OCI-LY1 (cell line): ENCODE measurements at regions not wholly inside any gene's neighbourhood (a gene's known extent, or its start where the extent isn't known, plus 50 kb on each side); places are given as distances from the start of the nearest gene placed in this dataset.

Source experiments
- H2AFZ ChIP-seq: fragments of 200-600 bp; sonication (generic), shearing (Covaris generic); 2 replicates; pipeline ENCODE4 v1.6.0; 2014; ENCODE audit warnings: antibody characterized with exemption, mild to moderate bottlenecking, low read length
- H3F3A ChIP-seq: fragments of 200-600 bp; sonication (generic), shearing (Covaris generic); 2 replicates; pipeline ENCODE4 v1.6.0; 2014; ENCODE audit warnings: mild to moderate bottlenecking, antibody characterized with exemption, low read length, moderate library complexity; ENCODE audit not compliant: insufficient read depth
- H3K27ac ChIP-seq: fragments of 200-600 bp; sonication (generic); 2 replicates; pipeline ENCODE4 v1.5.1; 2014; ENCODE audit warnings: low read length, mixed run types, mild to moderate bottlenecking, low read depth; ENCODE audit not compliant: poor library complexity, severe bottlenecking
- H3K27me3 ChIP-seq: fragments of 200-600 bp; sonication (generic); 2 replicates; pipeline ENCODE4 v1.6.0; 2014; ENCODE audit warnings: antibody characterized with exemption, mild to moderate bottlenecking, low read length, moderate library complexity; ENCODE audit not compliant: insufficient read depth
- H3K36me3 ChIP-seq: fragments of 200-600 bp; sonication (generic); 2 replicates; pipeline ENCODE4 v1.6.1; 2014; ENCODE audit warnings: mild to moderate bottlenecking, antibody characterized with exemption, low read length, moderate library complexity, mixed read lengths; ENCODE audit not compliant: insufficient read depth
- H3K4me1 ChIP-seq: fragments of 200-600 bp; sonication (generic); 2 replicates; pipeline ENCODE4 v1.5.1; 2014; ENCODE audit warnings: mild to moderate bottlenecking, low read length, moderate library complexity; ENCODE audit not compliant: insufficient read depth, severe bottlenecking
- H3K4me2 ChIP-seq: fragments of 200-600 bp; sonication (generic), shearing (Covaris generic); 2 replicates; pipeline ENCODE4 v1.6.1; 2014; ENCODE audit warnings: low read length
- H3K4me3 ChIP-seq: fragments of 200-600 bp; sonication (generic); 2 replicates; pipeline ENCODE4 v1.5.1; 2014; ENCODE audit warnings: low read length, low read depth, mild to moderate bottlenecking, mixed read lengths; ENCODE audit not compliant: poor library complexity, severe bottlenecking
- H3K79me2 ChIP-seq: fragments of 200-600 bp; shearing (Covaris generic); 2 replicates; pipeline ENCODE4 v1.6.1; 2016; ENCODE audit warnings: mixed run types, low read length, mixed read lengths; ENCODE audit not compliant: insufficient read depth
- H3K9ac ChIP-seq: fragments of 200-600 bp; sonication (generic), shearing (Covaris generic); 2 replicates; pipeline ENCODE4 v1.6.1; 2014; ENCODE audit warnings: mild to moderate bottlenecking, low read length, mixed read lengths
- H3K9me2 ChIP-seq: fragments of 200-600 bp; sonication (generic), shearing (Covaris generic); 2 replicates; pipeline ENCODE4 v1.6.1; 2014; ENCODE audit warnings: low read depth, mild to moderate bottlenecking, low read length, mixed read lengths
- H3K9me3 ChIP-seq: fragments of 200-600 bp; shearing (Covaris generic); 2 replicates; pipeline ENCODE4 v1.6.1; 2014; ENCODE audit warnings: low read length, mixed read lengths
- H4K20me1 ChIP-seq: fragments of 200-600 bp; sonication (generic), shearing (Covaris generic); 2 replicates; pipeline ENCODE4 v1.6.0; 2016; ENCODE audit warnings: mild to moderate bottlenecking, low read length; ENCODE audit not compliant: insufficient read depth
- EZH2 ChIP-seq: fragments of 200-600 bp; sonication (generic), shearing (Covaris generic); IDR thresholded peaks from 2 replicates; pipeline ENCODE4 v1.8.0; 2017; ENCODE audit warnings: borderline replicate concordance, mixed run types, mild to moderate bottlenecking, antibody characterized with exemption, low read length, moderate library complexity, mixed read lengths
- TF ChIP-seq, protein P1 (sequence below): fragments of 200-600 bp; sonication (generic), shearing (Covaris generic); IDR thresholded peaks from 2 replicates; pipeline ENCODE4 v1.5.1; 2017; ENCODE audit warnings: mild to moderate bottlenecking, antibody characterized with exemption, low read length, moderate library complexity, mixed read lengths

DNA sequence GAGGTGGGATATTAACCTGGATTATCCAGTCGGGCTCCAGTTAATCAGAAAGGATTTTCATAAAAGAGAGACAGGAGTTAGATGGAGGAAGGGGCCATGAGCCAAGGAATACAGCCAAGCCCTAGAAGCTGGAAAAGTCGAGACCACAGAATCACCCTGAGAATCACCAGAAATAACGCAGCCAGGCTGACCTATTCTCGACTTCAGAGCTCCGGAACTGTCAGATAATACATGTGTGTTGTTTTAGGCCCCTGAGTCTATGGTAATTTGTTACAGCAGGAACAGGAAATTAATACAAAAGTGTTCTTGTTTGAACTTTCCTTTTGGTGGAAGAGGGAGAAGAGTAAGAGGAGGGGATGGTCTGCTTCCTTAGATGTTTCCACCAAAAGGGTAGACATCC is 208.1 kb downstream of the JCAD start:
- Histone ChIP-seq H2AFZ (no peak overlapping the region), H3K36me3 (no peaks in the 10 kb centered on the region), H3K9me3 (no peaks in the 10 kb centered on the region), H3K79me2 (no peaks in the 10 kb centered on the region), H3K9me2 (no peaks in the 10 kb centered on the region), H3K4me2 (no peak overlapping the region), H3K4me1 (no peaks in the 10 kb centered on the region), H3K27ac (no peak overlapping the region), H3K4me3 (no peak overlapping the region), H3F3A (no peaks in the 10 kb centered on the region), H4K20me1 (no peaks in the 10 kb centered on the region), H3K27me3 (no peaks in the 10 kb centered on the region), H3K9ac (no peak overlapping the region)
- no peak for TF ChIP-seq EZH2
- TF ChIP-seq, protein P1, sequence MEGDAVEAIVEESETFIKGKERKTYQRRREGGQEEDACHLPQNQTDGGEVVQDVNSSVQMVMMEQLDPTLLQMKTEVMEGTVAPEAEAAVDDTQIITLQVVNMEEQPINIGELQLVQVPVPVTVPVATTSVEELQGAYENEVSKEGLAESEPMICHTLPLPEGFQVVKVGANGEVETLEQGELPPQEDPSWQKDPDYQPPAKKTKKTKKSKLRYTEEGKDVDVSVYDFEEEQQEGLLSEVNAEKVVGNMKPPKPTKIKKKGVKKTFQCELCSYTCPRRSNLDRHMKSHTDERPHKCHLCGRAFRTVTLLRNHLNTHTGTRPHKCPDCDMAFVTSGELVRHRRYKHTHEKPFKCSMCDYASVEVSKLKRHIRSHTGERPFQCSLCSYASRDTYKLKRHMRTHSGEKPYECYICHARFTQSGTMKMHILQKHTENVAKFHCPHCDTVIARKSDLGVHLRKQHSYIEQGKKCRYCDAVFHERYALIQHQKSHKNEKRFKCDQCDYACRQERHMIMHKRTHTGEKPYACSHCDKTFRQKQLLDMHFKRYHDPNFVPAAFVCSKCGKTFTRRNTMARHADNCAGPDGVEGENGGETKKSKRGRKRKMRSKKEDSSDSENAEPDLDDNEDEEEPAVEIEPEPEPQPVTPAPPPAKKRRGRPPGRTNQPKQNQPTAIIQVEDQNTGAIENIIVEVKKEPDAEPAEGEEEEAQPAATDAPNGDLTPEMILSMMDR: no peak

DNA sequence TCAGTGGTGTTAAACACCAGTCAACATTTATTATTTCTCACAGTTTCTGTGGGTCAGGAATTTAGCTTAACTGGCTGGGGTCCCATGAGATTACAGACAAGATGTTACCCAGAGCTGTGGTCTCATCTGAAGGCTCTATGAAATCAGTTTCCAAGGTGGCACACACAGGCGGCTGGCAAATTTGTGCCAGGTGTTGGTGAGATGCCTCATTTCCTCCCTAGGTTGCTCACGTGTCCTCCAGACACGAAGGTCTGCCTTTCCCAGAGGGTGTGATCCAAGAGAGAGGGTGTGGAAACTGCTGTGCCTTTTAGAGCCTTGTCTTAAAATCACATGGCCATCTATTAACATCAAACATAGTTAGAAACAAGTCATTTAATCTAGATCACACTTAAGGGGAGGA is 209.0 kb downstream of the JCAD start:
- no peak overlapping the region for H3K9ac ChIP-seq

DNA sequence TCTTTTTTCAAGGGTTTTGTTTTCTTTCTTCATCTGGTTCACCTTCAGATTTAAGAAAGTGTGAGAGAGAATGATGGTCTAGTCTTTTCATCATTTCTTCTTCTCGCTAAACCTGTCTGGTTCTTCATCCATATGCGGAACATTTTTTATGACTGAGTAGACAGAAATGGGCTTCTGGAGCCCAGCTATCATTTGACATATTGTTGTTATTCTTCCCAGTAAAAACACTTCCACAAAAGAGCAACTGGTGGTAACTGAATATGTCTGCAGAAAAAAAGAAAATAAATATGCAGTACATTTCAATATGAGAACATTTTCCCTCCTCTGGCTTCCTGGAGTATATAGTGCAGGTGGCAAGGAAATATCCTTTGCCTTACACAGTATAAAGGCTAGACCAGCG is 209.5 kb downstream of the JCAD start:
- TF ChIP-seq, protein P1: no peak
- no peak for TF ChIP-seq EZH2
- no peak overlapping the region for H3K4me2 ChIP-seq

More for the DNA sequence above, 209.0 kb downstream of the JCAD start:
- no peak overlapping the region for H3K4me2 ChIP-seq
- no peaks in the 10 kb centered on the region for H3K9me2 ChIP-seq
- no peak for TF ChIP-seq EZH2
- TF ChIP-seq, protein P1: no peak
- no peak overlapping the region for H3K4me3 ChIP-seq
- no peaks in the 10 kb centered on the region for H3K27me3 ChIP-seq
- H3K27ac ChIP-seq: no peak overlapping the region
- H3F3A ChIP-seq: no peaks in the 10 kb centered on the region
- no peaks in the 10 kb centered on the region for H3K79me2 ChIP-seq
- no peaks in the 10 kb centered on the region for H3K4me1 ChIP-seq
- H3K36me3 ChIP-seq: no peaks in the 10 kb centered on the region
- H4K20me1 ChIP-seq: no peaks in the 10 kb centered on the region
- H2AFZ ChIP-seq: no peak overlapping the region
- no peaks in the 10 kb centered on the region for H3K9me3 ChIP-seq

More for the DNA sequence above, 209.5 kb downstream of the JCAD start:
- H4K20me1 ChIP-seq: no peaks in the 10 kb centered on the region
- no peaks in the 10 kb centered on the region for H3K79me2 ChIP-seq
- no peaks in the 10 kb centered on the region for H3K9me2 ChIP-seq
- no peaks in the 10 kb centered on the region for H3K27me3 ChIP-seq
- H3K27ac ChIP-seq: no peak overlapping the region
- H3K36me3 ChIP-seq: no peaks in the 10 kb centered on the region
- H2AFZ ChIP-seq: no peak overlapping the region
- no peaks in the 10 kb centered on the region for H3K4me1 ChIP-seq
- H3F3A ChIP-seq: no peaks in the 10 kb centered on the region
- no peaks in the 10 kb centered on the region for H3K9me3 ChIP-seq
- H3K4me3 ChIP-seq: no peak overlapping the region
- no peak overlapping the region for H3K9ac ChIP-seq
